ENCODE measurements at regions not wholly inside any gene's neighbourhood (a gene's known extent, or its start where the extent isn't known, plus 50 kb on each side); places are given as distances from the start of the nearest gene placed in this dataset.
"Not testable (repeated sequence)": the region's sequence is repeated elsewhere in the genome, so short reads cannot be mapped to it uniquely, and the experiment has no call there.

DNA sequence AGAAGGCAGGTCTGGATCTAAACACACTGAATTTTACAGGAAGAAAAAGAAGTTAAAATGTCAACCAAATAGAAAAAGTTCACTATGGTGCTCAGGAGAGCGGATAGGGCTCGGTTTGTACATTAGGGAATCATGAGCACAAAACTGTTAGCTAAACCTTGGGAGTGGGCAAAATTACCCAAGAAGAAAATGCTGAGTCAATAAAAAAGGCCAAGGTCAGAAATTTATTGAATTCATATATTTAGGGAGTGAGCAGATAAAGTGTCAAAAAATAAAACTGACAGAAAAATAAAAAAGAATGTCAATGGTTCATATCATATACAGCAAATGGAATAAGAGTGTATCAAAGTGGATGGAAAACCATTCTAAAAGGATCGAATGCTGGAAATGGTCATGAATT is 452.5 kb upstream of the SMIM31 start:
- H3K4me1 Mint-ChIP-seq = no peaks in the 10 kb centered on the region
- peaks cover 5% of the 10 kb centered on the region for H3K9me3 Mint-ChIP-seq
- H3K36me3 Mint-ChIP-seq = no peaks in the 10 kb centered on the region
- H3K4me3 Mint-ChIP-seq = no peak overlapping the region
- no peak overlapping the region for H3K27ac Mint-ChIP-seq
- no peaks in the 10 kb centered on the region for H3K27me3 Mint-ChIP-seq

DNA sequence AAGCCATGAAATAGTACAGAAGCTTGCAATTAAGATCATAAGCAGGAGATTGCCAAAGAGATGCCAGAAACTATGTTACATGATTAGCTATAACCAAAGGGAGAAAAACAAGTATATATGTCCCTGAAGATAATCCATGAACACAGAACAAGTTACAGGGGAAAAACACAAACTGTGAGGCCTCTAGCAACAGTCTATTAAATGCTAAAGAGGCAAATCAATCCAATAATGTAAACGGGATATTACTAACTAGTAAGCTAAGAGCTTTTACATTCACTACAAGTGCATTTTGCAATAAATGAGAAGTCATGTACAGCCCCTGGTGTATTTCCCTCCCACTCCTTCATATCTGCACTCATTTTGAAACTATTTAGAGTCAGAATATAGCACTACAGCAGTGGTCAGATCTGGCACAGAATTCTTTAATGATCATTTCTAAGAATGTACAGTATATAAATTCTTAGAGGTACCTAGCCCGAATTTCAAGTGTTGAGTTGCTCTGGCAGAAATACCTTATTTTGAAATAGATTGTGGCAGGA is 449.8 kb upstream of the SMIM31 start:
- Mint-ChIP-seq H3K36me3 (no peaks in the 10 kb centered on the region), H3K27ac (no peak overlapping the region), H3K9me3 (peaks cover 5% of the 10 kb centered on the region), H3K4me3 (no peak overlapping the region), H3K27me3 (no peaks in the 10 kb centered on the region), H3K4me1 (no peaks in the 10 kb centered on the region)

DNA sequence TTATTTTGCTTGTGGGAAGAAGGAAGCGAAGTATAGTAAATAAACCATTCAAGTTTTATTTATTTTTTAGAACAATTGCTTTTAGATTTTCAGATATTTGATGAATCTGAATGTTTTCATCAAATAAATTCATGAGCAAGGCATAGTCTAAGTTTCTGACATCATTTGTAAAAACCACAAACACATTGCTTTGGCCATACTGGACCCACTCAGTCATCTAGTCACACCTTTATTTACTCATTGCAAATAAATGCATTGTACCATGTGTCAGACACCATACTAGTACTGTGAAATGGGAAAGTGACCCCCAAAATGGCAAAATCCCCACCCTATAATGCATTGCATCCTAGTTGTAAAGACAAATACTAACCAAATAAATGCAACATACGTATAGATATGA is 449.1 kb upstream of the SMIM31 start:
- Mint-ChIP-seq H3K27me3 (no peaks in the 10 kb centered on the region), H3K27ac (no peak overlapping the region), H3K4me3 (no peak overlapping the region), H3K9me3 (peaks cover 5% of the 10 kb centered on the region), H3K36me3 (no peaks in the 10 kb centered on the region), H3K4me1 (no peaks in the 10 kb centered on the region)

DNA sequence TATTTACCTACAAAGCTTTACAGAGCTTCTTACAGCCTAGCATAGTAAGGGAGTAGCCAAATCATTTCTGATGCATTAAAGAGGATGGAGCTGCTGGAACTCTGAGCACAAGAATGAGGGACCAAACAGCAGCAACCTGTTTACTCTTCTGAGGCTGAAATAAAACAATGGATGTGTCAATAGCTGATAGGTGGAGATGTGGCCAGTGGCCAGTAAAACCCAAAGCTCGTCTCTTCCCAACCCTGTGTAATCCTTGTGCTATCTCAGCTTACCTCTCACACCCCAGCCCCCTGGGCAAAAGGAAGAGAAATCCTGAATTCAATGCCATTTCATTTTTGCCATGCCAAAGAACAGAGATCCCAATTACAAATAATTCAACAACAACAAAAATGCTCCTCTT is 446.7 kb upstream of the SMIM31 start:
- Mint-ChIP-seq H3K27ac (no peak overlapping the region), H3K4me3 (no peak overlapping the region), H3K27me3 (no peaks in the 10 kb centered on the region), H3K36me3 (no peaks in the 10 kb centered on the region), H3K4me1 (no peaks in the 10 kb centered on the region), H3K9me3 (peaks cover 5% of the 10 kb centered on the region)

DNA sequence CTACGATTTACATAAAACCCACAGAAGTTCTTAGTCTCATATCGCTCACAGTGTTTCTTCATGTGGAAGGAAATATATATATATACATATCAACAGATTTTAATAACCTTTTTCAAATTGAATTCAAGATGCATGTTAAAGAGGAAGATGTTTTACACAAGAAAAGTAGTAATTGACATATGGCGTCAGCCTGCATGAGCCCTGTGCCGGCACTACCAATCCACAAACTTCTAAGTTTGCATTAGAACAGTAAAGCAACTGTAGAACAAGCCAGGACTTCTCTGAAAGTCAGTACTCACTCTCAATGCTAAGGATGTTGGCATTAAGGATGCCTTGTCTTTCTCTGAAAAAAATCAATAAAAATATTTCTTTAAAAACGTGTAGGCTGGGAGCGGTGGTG is 441.3 kb upstream of the SMIM31 start:
- Mint-ChIP-seq H3K4me1 (no peaks in the 10 kb centered on the region), H3K36me3 (no peaks in the 10 kb centered on the region), H3K27ac (no peak overlapping the region), H3K27me3 (no peaks in the 10 kb centered on the region), H3K4me3 (no peak overlapping the region), H3K9me3 (no peaks in the 10 kb centered on the region)

DNA sequence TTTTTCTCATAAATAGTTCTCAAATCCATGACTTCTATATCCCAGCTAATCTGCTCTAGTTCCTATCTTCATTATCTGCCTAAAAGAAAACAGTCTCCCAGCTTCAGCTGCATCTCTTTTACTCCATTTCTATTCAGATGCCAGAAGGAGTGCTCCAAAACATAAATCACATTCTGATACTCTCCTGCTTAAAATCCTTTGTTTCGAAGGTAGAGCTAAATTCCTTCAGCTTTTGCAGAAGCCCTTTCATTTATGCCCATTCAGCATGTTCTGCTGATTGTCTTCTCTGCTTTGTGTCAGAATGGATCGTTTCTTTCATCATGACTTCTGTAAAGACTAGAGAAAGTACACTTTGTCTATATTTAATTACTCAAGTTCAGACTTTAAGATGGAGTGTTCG is 440.1 kb upstream of the SMIM31 start:
- no peaks in the 10 kb centered on the region for H3K9me3 Mint-ChIP-seq
- H3K36me3 Mint-ChIP-seq = no peaks in the 10 kb centered on the region
- H3K27me3 Mint-ChIP-seq = no peaks in the 10 kb centered on the region
- no peaks in the 10 kb centered on the region for H3K4me1 Mint-ChIP-seq
- H3K4me3 Mint-ChIP-seq = no peak overlapping the region
- no peak overlapping the region for H3K27ac Mint-ChIP-seq

DNA sequence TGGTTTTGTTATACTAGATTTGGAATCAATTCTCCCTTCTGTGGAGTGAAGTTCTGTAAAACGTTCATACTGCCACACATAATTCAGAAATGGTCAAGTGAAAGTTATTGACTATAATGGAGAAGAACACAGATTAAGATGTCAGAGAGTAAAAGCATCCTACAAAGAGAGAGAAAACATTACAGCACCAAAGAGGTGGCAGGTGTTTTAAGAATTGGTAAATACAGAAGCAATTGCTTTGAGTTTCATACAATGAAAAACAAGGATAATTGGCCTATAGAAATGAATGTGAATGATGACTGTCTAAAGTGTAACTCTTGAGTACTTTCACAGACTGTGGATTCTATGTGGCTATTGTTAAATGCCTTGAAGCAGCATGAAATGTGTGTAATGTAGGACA is 435.6 kb upstream of the SMIM31 start:
- H3K27me3 Mint-ChIP-seq = no peaks in the 10 kb centered on the region
- H3K36me3 Mint-ChIP-seq = no peaks in the 10 kb centered on the region
- no peaks in the 10 kb centered on the region for H3K9me3 Mint-ChIP-seq
- no peaks in the 10 kb centered on the region for H3K4me1 Mint-ChIP-seq
- H3K4me3 Mint-ChIP-seq = no peak overlapping the region
- H3K27ac Mint-ChIP-seq = no peak overlapping the region

DNA sequence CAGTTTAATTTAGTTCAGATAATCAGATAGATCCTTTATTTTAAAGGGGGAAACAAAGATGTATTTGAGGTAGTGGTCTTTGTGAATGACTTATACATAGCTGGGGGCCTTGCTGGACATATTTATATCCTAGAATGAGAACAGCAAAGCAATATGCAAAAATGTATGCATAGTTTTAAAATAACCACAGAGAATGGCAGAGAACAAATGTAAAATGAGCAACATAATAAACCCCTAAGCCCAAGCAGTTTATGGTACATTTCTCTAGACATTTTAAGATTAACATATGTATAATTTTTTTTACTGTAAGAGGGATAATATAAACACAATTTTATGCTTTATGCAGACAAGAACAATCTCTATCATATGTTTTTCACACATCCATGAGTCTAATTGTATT is 434.2 kb upstream of the SMIM31 start:
- H3K27ac Mint-ChIP-seq = no peak overlapping the region
- H3K4me3 Mint-ChIP-seq = no peak overlapping the region
- H3K27me3 Mint-ChIP-seq = no peaks in the 10 kb centered on the region
- H3K4me1 Mint-ChIP-seq = no peaks in the 10 kb centered on the region
- no peaks in the 10 kb centered on the region for H3K9me3 Mint-ChIP-seq
- no peaks in the 10 kb centered on the region for H3K36me3 Mint-ChIP-seq

DNA sequence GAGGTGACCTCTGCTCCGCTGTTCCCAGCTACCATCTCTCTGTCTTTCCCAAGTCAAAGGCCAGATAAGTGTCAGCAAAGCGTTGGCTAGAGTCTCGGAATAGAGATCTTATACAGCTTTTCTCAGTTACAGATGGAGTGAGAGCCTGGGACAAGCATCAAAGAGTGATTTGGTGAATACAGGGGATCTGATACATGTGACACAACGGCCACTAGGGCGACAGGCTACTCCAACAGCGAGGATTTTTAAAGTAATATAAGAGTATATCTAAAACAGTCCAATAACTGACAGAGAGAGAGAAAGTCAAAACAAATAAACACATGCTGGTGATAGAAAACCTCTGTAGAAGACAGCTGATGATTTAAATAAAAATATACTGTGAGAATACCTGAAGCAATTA is 433.1 kb upstream of the SMIM31 start:
- Mint-ChIP-seq H3K4me3 (no peak overlapping the region), H3K36me3 (no peaks in the 10 kb centered on the region), H3K27ac (no peak overlapping the region)

DNA sequence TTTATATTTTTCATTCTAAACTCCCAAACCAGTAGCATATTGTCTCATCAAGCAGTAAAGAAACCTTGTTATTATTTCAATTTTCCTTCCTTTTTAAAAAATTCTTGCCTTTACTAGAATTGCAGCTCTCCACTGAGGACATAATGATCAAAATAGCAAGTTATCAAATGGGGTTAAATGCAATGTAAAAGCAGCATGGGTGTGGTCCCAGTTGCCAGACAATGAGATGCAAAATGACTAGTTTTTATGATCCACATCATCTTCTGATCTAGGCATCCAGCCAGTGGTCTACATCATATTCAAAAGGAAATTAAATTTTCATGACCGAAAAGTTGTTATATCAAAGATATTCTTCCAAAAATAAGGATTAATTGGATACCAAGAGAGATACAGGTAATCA is 427.9 kb upstream of the SMIM31 start:
- no peaks in the 10 kb centered on the region for H3K36me3 Mint-ChIP-seq
- no peak overlapping the region for H3K27ac Mint-ChIP-seq
- H3K4me3 Mint-ChIP-seq = no peak overlapping the region

More for the DNA sequence above, 433.1 kb upstream of the SMIM31 start:
- Mint-ChIP-seq H3K9me3 (no peaks in the 10 kb centered on the region), H3K4me1 (no peaks in the 10 kb centered on the region), H3K27me3 (no peaks in the 10 kb centered on the region)

DNA sequence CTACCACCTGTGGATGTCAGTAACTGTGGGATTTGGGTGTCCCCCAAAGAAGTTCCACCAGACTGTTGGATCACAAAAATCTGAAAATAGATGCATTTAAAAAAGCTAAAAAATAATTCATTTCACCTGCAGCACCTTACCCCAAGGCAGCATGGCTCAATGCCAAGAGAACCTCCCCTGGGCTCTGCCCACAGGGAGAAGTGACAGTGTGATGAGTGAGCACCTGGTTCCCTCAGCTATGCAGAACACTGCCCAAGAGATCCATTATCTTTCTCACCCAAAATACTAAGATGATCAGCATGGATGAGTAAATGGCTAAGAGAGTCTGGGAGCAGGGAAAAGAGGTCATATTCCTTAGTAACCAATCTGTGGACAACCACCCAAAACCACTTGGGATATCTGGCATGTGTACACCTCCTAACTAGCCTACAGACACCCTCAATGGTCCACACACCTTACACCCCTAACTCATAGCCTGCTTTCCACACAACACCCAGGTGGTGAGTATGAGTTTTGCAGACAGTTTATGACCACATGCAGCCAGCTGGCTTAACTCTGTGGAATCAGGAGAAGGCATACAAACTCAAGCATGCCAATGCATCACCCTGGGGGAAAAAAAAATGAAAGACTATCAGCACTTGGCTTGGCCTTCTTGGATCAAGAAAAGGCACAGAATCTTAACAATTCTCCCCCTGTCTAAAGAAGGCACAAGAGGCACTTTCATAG is 416.5 kb upstream of the SMIM31 start:
- Mint-ChIP-seq H3K36me3 (no peaks in the 10 kb centered on the region), H3K27ac (no peak overlapping the region), H3K27me3 (no peaks in the 10 kb centered on the region), H3K4me1 (no peaks in the 10 kb centered on the region), H3K9me3 (peaks cover 22% of the 10 kb centered on the region), H3K4me3 (no peak overlapping the region)

More for the DNA sequence above, 427.9 kb upstream of the SMIM31 start:
- no peaks in the 10 kb centered on the region for H3K4me1 Mint-ChIP-seq
- no peaks in the 10 kb centered on the region for H3K27me3 Mint-ChIP-seq
- H3K9me3 Mint-ChIP-seq = no peaks in the 10 kb centered on the region

DNA sequence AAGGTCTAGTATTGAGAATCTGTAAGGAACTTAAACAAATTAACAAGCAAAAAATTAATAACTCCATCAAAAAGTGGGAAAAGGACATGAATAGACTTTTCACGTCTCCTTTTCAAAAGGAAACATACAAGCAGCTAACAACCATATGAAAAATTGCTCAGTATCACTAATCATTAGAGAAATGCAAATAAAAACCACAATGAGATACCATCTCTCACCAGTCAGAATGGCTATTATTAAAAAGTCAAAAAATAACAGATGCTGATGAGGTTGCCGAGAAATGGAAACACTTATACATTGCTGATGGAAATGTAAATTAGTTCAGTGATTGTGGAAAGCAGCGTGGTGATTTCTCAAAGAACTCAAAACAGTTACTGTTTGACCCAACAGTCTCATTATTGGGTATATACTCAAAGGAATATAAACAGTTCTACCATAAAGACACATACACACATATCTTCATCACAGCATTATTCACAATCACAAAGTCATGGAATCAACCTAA is 410.4 kb upstream of the SMIM31 start:
- Mint-ChIP-seq H3K27me3 (no peaks in the 10 kb centered on the region), H3K4me3 (no peak overlapping the region), H3K4me1 (no peaks in the 10 kb centered on the region), H3K36me3 (no peaks in the 10 kb centered on the region), H3K9me3 (peaks cover 16% of the 10 kb centered on the region), H3K27ac (no peak overlapping the region)

DNA sequence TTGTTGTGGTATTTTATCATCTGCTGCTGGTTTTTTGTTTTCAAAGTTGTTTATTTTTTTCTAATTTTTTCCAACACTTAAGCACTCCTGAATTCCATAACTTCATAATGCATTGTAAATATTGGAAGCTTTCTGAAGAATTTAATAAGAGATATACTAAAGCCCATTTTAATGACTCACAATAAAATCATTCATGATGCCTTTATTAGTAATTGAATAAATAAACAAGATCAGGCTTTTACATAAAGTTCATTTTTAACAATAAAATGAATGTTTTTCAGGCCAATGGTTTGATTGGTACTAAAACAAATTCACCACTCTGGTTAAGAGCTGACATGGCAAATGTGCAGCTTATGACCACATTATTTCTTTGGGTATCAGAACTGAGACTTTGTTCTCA is 408.2 kb upstream of the SMIM31 start:
- no peak overlapping the region for H3K27ac Mint-ChIP-seq
- peaks cover 6% of the 10 kb centered on the region for H3K9me3 Mint-ChIP-seq
- H3K36me3 Mint-ChIP-seq = no peaks in the 10 kb centered on the region
- no peak overlapping the region for H3K4me3 Mint-ChIP-seq
- no peaks in the 10 kb centered on the region for H3K27me3 Mint-ChIP-seq
- H3K4me1 Mint-ChIP-seq = no peaks in the 10 kb centered on the region

DNA sequence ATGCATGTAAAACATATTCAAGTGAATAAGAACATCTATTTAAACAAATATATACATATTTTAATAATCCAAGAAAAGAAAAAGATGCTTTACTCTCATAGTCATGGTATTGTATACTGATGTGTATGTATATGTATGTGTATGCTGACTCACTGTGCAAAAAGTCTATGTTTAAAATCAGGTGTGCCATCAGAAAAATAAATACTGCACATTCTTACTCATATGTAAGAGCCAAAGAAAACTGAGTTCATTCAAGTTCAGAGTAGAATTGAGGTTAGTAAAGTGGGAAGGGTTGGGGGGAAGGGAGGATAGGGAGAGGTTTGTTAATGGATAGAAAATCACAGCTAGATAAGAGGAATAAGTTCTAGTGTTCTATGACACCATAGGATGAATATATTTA is 403.9 kb upstream of the SMIM31 start:
- no peaks in the 10 kb centered on the region for H3K27me3 Mint-ChIP-seq
- no peaks in the 10 kb centered on the region for H3K36me3 Mint-ChIP-seq
- H3K4me1 Mint-ChIP-seq = no peaks in the 10 kb centered on the region
- no peaks in the 10 kb centered on the region for H3K9me3 Mint-ChIP-seq
- no peak overlapping the region for H3K27ac Mint-ChIP-seq
- no peak overlapping the region for H3K4me3 Mint-ChIP-seq

DNA sequence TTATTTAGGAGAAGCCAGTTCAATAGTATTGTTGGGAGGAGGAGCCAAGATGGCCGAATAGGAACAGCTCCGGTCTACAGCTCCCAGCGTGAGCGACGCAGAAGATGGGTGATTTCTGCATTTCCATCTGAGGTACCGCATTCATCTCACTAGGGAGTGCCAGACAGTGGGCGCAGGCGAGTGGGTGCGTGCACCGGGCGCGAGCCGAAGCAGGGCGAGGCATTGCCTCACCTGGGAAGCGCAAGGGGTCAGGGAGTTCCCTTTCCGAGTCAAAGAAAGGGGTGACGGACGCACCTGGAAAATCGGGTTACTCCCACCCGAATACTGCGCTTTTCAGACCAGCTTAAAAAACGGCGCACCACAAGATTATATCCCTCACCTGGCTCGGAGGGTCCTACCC is 403.2 kb upstream of the SMIM31 start:
- H3K27ac Mint-ChIP-seq, H3K9me3 Mint-ChIP-seq, H3K27me3 Mint-ChIP-seq, H3K4me3 Mint-ChIP-seq, H3K36me3 Mint-ChIP-seq, H3K4me1 Mint-ChIP-seq: not testable (repeated sequence)

DNA sequence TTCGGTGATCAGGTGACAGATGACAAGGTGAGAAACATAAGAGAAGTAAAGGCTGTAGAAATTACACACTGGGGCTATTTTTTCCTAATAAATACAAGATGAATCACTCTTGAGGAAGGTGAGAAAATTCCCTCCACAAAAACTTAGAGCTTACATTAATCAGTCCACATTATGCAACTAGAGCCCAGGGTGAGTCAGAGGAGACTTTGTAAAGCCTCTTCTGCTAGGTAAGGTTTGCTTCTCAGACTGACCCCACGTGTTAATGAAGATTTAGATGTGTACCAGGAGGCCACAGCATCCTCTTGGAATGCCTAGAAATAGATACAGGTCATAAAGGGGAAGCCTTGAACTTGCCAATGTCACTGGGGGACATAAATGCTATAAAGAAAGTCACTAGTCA is 396.0 kb upstream of the SMIM31 start:
- Mint-ChIP-seq H3K9me3 (no peaks in the 10 kb centered on the region), H3K27ac (no peak overlapping the region), H3K4me1 (no peaks in the 10 kb centered on the region), H3K4me3 (no peak overlapping the region), H3K36me3 (no peaks in the 10 kb centered on the region), H3K27me3 (no peaks in the 10 kb centered on the region)

DNA sequence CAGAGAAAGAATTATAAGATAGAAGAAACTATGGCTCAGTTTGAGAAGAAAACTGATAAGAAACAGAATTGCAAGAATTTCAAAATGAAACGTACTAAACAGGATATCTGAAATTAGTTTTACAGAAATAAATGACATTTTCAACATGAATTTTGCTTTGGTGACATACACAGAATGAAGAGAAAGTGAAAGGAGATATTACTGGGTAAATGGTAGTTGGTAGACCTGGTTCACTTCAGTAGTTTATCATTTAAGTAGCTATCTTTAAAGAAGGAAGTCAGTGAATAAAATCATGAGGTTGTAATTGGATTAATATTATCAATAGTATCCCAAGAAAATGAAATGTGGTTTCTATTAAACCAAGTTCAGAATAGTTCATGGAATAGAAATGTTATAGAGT is 395.5 kb upstream of the SMIM31 start:
- Mint-ChIP-seq H3K27ac (no peak overlapping the region), H3K27me3 (no peaks in the 10 kb centered on the region), H3K9me3 (no peaks in the 10 kb centered on the region), H3K36me3 (no peaks in the 10 kb centered on the region), H3K4me1 (no peaks in the 10 kb centered on the region), H3K4me3 (no peak overlapping the region)

Data from activated naive CD4-positive, alpha-beta T cell treated with anti-CD3 and anti-CD28 coated beads, Interleukin-2, amount 50 U/mL, for 24 hours (primary cell).